Retinal pigment epithelial cell (primary cell): ENCODE measurements at regions not wholly inside any gene's neighbourhood (a gene's known extent, or its start where the extent isn't known, plus 50 kb on each side); places are given as distances from the start of the nearest gene placed in this dataset.

Source experiments
- DNase-seq: peaks from one replicate; pipeline ENCODE4 v3.0.0-alpha.2; 2010; ENCODE audit warnings: low read depth
- H3K4me3 ChIP-seq: 2 replicates; pipeline ENCODE4 v1.5.1; 2011; ENCODE audit warnings: mild to moderate bottlenecking, low read length, control low read depth, moderate library complexity
- CTCF ChIP-seq: conservative IDR thresholded peaks from 2 replicates; pipeline ENCODE4 v1.5.1; 2011; ENCODE audit warnings: low read depth, low read length, control low read depth, inconsistent platforms

GRCh38 chr20:22920898-22921297 is 114.2 kb upstream of the SSTR4 start:
- TF ChIP-seq CTCF, result no peak
- no peak for DNase-seq

GRCh38 chr20:22921595-22922421 is 113.3 kb upstream of the SSTR4 start:
- H3K4me3 ChIP-seq, result no peak overlapping the region
- no peak for TF ChIP-seq CTCF
- DNase-seq, result peak; percentile 4

More at GRCh38 chr20:22920898-22921297, 114.2 kb upstream of the SSTR4 start:
- no peak overlapping the region for H3K4me3 ChIP-seq

GRCh38 chr20:22922987-22923386 is 112.1 kb upstream of the SSTR4 start:
- DNase-seq, result no peak
- TF ChIP-seq CTCF, result no peak
- H3K4me3 ChIP-seq, result no peak overlapping the region

GRCh38 chr20:22924046-22924737 is 110.9 kb upstream of the SSTR4 start:
- no peak for TF ChIP-seq CTCF
- H3K4me3 ChIP-seq, result no peak overlapping the region
- no peak for DNase-seq

- no peak for TF ChIP-seq CTCF
- H3K4me3 ChIP-seq, result no peak overlapping the region
- no peak for DNase-seq
Observed at GRCh38 chr20:22924949-22925612, 110.0 kb upstream of the SSTR4 start.

GRCh38 chr20:22925613-22925983 is 109.5 kb upstream of the SSTR4 start:
- no peak overlapping the region for H3K4me3 ChIP-seq
- DNase-seq, result no peak
- no peak for TF ChIP-seq CTCF

- TF ChIP-seq CTCF, result no peak
- DNase-seq, result no peak
- no peak overlapping the region for H3K4me3 ChIP-seq
Observed at GRCh38 chr20:22927537-22927936, 107.6 kb upstream of the SSTR4 start.
